ENCODE measurements at regions not wholly inside any gene's neighbourhood (a gene's known extent, or its start where the extent isn't known, plus 50 kb on each side); places are given as distances from the start of the nearest gene placed in this dataset.

DNA sequence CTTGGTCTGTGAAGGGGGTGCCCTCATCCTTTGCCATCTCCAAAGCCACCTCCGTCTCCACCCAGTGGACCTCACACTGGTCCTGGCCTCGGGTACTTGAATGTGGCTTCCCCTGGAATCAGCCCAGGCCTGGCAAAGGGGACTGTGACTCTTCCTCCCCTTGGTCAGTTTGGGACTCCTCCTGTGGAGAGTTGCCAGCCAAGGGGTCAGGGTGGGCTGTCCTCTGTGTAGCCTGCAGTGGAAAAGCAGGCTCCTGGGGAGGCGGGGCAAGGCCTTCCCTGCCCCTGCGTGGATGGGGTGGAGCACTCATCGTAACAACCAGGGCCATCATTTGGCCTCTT is 59.8 kb downstream of the INHBB start:
- TF ChIP-seq POLR2A (IDR thresholded peaks at IDR 0.05), result no peak
- TF ChIP-seq, protein P1, sequence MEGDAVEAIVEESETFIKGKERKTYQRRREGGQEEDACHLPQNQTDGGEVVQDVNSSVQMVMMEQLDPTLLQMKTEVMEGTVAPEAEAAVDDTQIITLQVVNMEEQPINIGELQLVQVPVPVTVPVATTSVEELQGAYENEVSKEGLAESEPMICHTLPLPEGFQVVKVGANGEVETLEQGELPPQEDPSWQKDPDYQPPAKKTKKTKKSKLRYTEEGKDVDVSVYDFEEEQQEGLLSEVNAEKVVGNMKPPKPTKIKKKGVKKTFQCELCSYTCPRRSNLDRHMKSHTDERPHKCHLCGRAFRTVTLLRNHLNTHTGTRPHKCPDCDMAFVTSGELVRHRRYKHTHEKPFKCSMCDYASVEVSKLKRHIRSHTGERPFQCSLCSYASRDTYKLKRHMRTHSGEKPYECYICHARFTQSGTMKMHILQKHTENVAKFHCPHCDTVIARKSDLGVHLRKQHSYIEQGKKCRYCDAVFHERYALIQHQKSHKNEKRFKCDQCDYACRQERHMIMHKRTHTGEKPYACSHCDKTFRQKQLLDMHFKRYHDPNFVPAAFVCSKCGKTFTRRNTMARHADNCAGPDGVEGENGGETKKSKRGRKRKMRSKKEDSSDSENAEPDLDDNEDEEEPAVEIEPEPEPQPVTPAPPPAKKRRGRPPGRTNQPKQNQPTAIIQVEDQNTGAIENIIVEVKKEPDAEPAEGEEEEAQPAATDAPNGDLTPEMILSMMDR (IDR thresholded peaks at IDR 0.05), result no peak
